Glutamatergic neuron (in vitro differentiated cells): ENCODE measurements at regions not wholly inside any gene's neighbourhood (a gene's known extent, or its start where the extent isn't known, plus 50 kb on each side); places are given as distances from the start of the nearest gene placed in this dataset.

Source experiments
- DNase-seq: peaks from one replicate; pipeline ENCODE4 v3.0.0; 2022
- H3K27ac Mint-ChIP-seq: one replicate; pipeline ENCODE4 v1.8.0; 2020; ENCODE audit warnings: mild to moderate bottlenecking, mixed read lengths, inconsistent platforms; ENCODE audit not compliant: unreplicated experiment
- H3K27me3 Mint-ChIP-seq: one replicate; pipeline ENCODE4 v1.8.0; 2020; ENCODE audit warnings: mild to moderate bottlenecking, moderate library complexity, mixed read lengths, inconsistent platforms; ENCODE audit not compliant: unreplicated experiment
- H3K36me3 Mint-ChIP-seq: one replicate; pipeline ENCODE4 v1.8.0; 2020; ENCODE audit warnings: mild to moderate bottlenecking, mixed read lengths, inconsistent platforms; ENCODE audit not compliant: unreplicated experiment
- H3K4me1 Mint-ChIP-seq: one replicate; pipeline ENCODE4 v1.8.0; 2020; ENCODE audit warnings: mild to moderate bottlenecking, low read depth, mixed read lengths, inconsistent platforms; ENCODE audit not compliant: unreplicated experiment
- H3K4me3 Mint-ChIP-seq: one replicate; pipeline ENCODE4 v1.8.0; 2020; ENCODE audit warnings: mild to moderate bottlenecking, mixed read lengths, inconsistent platforms; ENCODE audit not compliant: unreplicated experiment
- H3K9me3 Mint-ChIP-seq: one replicate; pipeline ENCODE4 v1.8.0; 2020; ENCODE audit warnings: mild to moderate bottlenecking, moderate library complexity, mixed read lengths, inconsistent platforms; ENCODE audit not compliant: unreplicated experiment
- CTCF ChIP-seq: fragments of 200-600 bp; sonication (generic); IDR thresholded peaks from one replicate; pipeline ENCODE4 v1.5.0; 2021; ENCODE audit not compliant: partially characterized antibody, unreplicated experiment

DNA sequence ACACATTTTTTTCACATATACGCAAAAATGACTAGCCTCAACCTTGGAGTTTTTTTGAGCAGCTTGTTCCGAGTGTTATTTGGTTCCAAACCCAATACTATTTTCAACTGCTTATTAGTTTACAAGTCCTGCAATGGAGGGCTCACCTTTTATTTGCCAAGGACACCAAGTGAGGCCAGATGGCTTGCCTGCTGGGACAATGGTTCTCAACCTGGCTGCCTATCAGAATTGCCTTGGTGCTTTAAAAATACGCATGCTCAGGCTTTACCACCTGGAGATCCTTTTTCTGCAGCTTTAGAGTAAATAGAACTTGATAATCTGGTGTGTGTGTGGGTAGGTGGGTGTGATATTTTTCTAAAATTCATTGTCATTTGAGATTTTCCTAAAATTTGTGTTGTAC lies 276.8 kb downstream of the MTERF1 start:
- no peak for TF ChIP-seq CTCF
- Mint-ChIP-seq H3K27me3 (no peaks in the 10 kb centered on the region), H3K9me3 (no peaks in the 10 kb centered on the region), H3K4me3 (no peak overlapping the region), H3K36me3 (no peaks in the 10 kb centered on the region), H3K27ac (no peak overlapping the region), H3K4me1 (peaks cover 2% of the 10 kb centered on the region)
- no peak for DNase-seq

- Mint-ChIP-seq H3K27ac (no peak overlapping the region), H3K4me3 (no peak overlapping the region), H3K27me3 (peaks cover 1% of the 10 kb centered on the region), H3K36me3 (peaks cover 7% of the 10 kb centered on the region), H3K4me1 (peaks cover 2% of the 10 kb centered on the region), H3K9me3 (no peaks in the 10 kb centered on the region)
- TF ChIP-seq CTCF = no peak
- DNase-seq = no peak
These were observed 271.9 kb downstream of the MTERF1 start for GRCh38 chr7:91608606-91609005.

DNA sequence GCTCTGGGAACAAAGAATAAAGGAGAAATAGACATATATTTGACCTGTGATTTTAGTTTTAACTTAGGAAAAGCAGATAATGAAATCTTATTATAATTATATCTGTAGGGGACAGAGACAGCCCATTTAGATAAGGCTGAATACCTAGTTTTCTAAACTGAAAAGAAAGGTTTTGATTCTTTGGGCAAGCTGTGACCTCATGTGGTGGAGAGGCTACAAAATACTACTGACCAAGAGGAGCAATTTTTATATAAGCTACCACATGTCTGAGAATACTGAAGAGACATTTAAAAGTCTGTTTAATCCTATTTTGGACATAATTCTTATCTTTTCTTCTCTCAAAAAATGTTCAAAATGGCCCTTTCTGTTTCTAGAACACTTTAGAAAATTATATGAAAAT lies 271.0 kb downstream of the MTERF1 start:
- no peak overlapping the region for H3K4me3 Mint-ChIP-seq
- H3K27ac Mint-ChIP-seq = no peak overlapping the region
- peaks cover 1% of the 10 kb centered on the region for H3K27me3 Mint-ChIP-seq
- peaks cover 7% of the 10 kb centered on the region for H3K36me3 Mint-ChIP-seq
- no peaks in the 10 kb centered on the region for H3K9me3 Mint-ChIP-seq
- TF ChIP-seq CTCF = no peak
- no peak for DNase-seq
- H3K4me1 Mint-ChIP-seq = no peaks in the 10 kb centered on the region

- Mint-ChIP-seq H3K4me1 (peaks cover 4% of the 10 kb centered on the region), H3K27me3 (peaks cover 1% of the 10 kb centered on the region), H3K9me3 (no peaks in the 10 kb centered on the region), H3K4me3 (no peak overlapping the region), H3K36me3 (peaks cover 7% of the 10 kb centered on the region), H3K27ac (no peak overlapping the region)
- DNase-seq = no peak
- no peak for TF ChIP-seq CTCF
These were observed 266.1 kb downstream of the MTERF1 start for GRCh38 chr7:91614431-91614830.

DNA sequence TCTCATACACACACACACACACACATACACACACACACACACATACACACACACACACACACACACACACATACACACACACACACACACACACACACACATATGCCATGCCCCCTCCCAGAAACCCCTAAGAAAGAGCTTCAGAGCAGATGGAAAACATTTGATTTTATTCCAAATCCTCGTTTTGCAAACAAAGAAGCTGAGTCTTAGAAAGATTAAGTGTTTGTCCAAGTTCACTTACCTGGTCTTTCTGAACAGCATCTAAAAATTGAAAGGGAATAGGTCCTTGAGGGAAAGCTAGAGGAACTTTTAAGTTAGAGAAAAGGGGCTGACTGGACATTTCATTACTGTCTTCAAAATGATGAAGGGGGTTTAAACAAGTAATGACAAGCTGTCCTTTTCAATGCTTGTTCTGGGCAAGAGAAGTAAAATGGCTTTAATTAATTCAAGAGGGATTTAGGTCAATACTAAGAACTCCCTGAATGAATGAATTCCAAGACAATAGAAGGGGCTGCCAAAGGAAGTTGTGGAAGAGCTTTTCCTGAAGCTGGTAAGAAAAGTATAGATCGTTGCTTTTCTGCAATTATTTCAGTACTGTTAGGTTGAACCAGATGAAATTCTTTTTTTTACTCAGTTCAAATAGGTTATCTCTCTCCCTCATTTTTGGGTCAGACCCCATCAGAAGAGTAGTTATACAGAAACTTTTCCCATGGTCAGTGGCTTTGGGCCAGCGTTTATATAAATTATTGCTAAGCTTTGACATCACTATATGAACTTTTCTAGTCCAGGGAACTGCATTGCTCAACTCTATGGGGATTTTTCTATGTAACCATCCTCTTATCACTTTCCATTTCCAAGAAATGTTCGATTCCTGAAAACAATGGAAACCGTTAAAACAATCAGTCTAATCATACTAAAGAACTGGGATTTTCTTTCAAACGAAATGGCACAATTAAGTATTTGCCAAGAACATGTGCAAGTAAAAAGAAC lies 261.4 kb downstream of the MTERF1 start:
- H3K4me3 Mint-ChIP-seq = no peak overlapping the region
- peak overlapping the region; percentile 8 for H3K27ac Mint-ChIP-seq

More for the DNA sequence above, 261.4 kb downstream of the MTERF1 start:
- no peak for DNase-seq
- Mint-ChIP-seq H3K36me3 (no peaks in the 10 kb centered on the region), H3K4me1 (peaks cover 4% of the 10 kb centered on the region), H3K27me3 (no peaks in the 10 kb centered on the region), H3K9me3 (peaks cover 2% of the 10 kb centered on the region)
- TF ChIP-seq CTCF = no peak
